Cortex of kidney (tissue), 1 donor: ENCODE measurements at regions not wholly inside any gene's neighbourhood (a gene's known extent, or its start where the extent isn't known, plus 50 kb on each side); places are given as distances from the start of the nearest gene placed in this dataset.
"Not testable (repeated sequence)": the region's sequence is repeated elsewhere in the genome, so short reads cannot be mapped to it uniquely, and the experiment has no call there.

Experiments
- DNase-seq: peaks from one replicate; lab custom pipeline; 2025; lab: John Stamatoyannopoulos, UW

DNA sequence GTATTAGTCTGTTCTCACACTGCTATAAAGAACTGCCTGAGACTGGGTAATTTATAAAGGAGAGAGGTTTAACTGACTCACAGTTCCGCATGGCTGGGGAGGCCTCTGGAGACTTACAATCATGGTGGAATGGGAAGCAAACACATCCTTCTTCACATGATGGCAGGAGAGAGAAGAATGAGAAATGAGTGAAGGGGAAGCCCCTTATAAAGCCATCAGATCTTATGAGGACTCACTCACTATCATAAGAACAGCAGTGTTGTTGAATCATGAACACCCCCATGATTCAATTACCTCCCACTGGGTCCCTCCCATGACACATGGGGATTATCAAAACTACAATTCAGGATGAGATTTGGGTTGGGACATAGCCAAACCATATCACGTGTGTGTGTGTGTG is 1764.4 kb upstream of the SEL1L start:
- not testable (repeated sequence) for DNase-seq

DNA sequence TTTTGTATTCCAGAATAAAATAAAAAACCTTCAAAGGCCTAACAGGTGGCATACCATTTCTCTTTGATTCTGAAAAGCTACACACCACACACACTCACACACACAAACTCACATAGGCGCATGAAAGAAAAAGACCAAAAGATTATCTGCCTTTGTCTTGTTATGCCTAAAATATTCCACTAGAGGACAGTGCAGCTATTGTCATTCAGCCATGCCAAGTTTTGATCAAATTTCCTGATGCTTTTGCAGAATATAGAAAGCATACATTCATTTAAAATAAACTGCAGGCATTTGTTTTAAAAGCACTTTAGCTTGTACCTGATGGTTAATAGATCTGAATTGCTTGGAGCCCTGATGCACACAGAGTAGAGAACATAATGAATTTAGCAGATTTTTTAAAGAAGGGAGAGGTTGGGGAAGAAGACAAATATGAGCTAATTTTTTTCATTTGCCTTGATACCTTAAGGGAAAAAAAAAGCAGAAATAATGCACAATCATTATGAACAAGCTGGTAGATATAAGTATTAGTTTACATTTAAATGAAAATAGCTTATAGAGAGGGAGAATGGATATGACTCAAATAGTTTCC is 1766.9 kb upstream of the SEL1L start:
- no peak for DNase-seq

DNA sequence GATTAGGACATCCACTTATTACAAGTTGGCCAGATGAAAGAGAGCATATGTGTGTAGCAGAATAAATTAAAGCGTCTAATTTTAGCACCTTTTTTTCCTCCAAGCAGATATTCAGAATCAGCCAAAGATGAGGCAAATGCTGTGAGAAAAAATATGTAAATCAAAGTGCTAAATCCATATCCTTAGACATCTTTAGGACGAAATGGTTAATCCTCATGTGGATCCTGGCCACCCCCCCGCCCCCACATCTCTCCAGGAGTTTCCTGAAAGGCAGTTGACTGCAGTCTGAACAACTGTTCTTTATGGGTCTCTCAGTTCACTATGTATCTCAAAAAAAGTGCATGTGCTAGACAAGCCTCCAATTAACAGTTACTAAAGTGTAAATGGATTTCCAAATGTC is 1768.1 kb upstream of the SEL1L start:
- DNase-seq, result no peak

DNA sequence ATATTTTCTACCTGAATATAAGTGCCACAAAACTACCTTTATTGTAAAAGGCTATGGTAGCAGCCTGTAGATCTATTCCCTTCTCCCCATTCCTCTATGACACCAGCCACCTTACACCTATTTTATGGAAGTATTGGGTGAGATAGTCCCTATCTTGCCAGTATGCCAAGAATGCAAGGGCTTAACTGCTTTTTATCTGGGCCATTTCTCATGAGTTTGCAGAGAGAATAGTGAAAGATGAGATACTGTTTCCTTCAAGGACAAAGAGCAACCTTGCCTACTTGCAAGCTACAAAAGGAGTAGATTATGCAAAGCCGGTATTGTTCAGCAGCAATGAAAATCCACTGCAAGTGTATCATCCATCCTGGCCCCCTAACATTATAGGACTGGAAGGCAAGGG is 1775.6 kb upstream of the SEL1L start:
- DNase-seq, result no peak

DNA sequence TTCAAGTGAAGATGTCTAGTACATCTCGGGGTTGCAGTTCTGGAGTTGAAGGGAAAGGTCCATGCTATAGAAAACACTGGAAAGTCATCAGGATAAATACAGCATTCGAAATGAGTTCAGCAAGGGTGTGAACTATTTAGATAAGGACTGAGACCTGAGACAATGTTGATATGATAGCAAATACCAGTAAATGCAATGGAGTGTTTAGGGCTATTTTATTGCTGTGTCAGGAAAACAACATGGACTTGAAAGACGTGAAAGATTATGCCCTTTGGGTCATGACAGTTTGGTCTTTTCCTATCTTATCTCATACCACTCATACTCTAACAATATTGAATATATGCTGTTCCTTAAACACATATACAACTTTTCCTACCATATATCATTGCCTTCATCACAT is 1776.2 kb upstream of the SEL1L start:
- no peak for DNase-seq

DNA sequence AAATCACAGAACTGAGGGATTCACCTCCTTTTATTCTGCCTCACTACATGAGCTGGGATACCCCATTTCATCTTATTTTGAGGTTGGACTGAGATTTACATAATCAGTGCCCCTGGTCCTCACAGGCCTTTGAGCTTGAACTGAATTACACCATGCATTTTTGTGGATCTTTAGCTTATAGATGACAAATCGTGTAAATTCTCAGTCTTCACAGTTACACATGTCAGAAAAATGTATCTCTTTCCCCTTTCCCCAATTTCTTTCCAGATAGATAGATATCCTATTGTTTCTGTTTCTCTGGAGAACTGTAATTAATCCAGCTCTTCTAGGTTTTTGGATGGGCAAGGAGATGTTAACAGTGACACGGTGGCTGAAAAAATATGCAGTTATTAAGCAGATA is 1778.9 kb upstream of the SEL1L start:
- no peak for DNase-seq

DNA sequence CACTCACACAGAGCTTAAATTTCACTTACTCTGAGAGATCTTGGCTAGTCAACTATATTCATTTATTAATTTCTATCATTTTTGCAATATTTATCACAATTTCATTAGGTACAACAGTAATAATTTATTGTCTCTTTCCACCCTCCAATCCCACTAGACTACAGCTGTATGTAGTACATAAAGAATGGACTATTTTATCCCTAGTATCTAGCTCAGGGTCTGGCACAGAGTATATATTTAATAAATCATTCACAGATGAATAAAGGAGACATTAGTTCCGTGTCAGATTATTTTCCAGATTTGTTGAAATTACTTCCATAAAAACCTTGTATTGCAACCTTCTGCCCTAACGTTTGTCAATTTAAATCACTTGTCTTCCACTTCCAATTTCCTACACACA is 1781.1 kb upstream of the SEL1L start:
- DNase-seq, result no peak

DNA sequence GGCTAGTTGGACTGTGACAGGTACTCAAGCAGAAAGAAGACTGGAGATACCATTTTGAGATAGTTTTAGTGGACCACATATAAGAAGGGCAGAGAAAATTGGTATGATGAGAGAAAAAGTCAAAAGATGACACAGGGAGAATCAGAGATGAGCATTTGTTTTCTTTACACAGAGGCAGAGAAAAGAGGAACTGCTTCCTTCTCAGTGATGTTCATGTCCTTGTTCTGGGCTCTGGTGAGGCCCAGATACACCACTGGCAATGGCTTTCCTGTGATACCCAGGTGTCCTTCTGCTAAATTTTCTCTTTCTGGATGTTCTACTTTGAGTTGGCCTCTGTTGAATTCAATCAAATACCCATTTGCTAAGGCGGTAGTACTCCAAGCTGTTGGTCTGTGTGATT is 1782.7 kb upstream of the SEL1L start:
- no peak for DNase-seq

DNA sequence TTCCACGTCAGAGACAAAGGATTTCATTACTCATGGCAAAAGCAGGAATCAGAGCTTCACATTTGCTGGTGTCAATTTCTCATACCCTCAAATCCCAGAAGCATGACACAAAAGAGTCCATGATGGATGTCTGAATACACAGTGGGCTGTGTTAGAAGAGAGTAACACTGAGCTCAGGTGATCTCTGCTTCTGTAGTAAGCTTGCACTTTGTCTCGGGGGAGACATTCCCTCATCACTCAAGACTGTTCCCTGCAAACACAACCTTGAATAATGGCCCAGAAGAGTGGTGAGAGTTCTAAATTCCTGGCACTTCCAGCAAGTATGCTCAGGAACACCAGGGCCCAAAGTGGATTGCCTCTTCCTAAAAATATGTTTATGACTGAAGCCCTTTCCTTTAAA is 1787.2 kb upstream of the SEL1L start:
- no peak for DNase-seq

DNA sequence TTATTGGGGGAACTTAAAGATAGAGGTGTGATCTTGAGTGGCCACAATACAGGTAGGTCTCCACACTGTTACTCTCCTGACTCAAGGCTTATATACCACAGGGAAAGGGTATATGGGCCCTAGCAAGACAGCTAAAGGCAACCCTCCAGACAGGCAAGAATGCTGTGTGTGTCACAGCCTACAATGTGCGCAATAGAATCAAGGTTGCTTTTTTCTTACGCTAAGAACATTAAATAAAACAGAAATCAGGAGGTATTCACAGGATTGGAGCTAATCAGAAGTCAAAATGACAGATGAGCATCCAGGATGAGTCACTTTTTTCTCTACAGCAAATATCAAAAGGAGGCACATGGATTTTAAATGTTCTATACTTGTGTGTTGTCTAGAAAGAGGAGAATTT is 1797.9 kb upstream of the SEL1L start:
- DNase-seq, result no peak

DNA sequence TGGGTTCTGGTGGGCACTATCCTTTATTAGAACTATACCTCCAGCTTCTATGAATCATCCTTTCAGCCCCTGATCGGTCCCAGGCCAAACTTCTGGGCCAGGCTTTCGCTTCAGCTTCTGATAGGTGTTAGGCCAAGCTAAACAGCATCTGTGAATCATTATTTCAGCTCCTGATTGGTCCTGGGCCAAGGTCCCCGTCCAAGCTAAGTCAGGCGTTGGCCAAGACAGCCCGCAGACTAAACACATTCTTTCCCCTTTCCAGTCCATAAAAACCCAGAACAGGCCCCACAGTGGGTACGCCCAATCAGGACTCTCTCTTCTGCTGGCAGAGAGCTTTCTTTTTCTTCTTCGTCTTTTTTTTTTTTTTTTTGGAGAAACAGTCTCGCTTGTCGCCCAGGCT is 1808.9 kb upstream of the SEL1L start:
- DNase-seq, result no peak

DNA sequence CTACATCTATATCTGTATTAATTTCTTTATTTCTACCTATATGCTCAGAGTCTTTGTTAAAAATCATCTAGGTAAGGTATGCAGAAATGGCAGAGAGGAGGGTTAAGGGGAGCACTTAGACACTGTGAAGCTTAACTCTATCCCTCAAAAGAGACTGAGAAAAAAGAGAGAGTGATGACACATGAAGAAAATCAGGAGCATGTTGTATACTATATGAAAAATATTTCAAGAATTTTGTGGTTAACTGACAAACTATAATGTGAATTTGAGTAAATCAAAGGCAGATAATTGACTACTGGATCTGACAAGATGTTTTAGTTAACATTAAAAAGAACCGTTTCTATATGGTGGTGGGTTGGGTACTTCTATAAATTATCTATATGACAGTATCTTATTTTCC is 1814.2 kb upstream of the SEL1L start:
- no peak for DNase-seq

DNA sequence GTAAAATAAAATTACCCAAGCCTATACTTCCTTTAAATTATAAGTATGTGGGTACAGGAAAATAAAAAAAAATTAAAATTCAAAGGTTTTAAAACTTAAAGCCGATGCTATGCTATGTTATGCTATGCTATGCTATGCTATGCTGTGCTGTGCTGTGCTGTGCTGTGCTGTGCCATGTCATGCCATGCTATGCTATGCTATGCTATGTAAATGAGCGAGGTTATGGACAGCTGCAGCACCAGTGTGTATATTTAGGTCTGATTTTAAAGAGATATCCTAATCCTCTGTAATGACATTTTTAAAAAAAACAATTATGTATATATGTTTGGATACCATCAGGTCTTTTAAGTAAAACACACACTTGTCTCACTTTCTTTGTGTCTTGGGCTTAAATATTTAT is 1822.0 kb upstream of the SEL1L start:
- DNase-seq, result no peak

DNA sequence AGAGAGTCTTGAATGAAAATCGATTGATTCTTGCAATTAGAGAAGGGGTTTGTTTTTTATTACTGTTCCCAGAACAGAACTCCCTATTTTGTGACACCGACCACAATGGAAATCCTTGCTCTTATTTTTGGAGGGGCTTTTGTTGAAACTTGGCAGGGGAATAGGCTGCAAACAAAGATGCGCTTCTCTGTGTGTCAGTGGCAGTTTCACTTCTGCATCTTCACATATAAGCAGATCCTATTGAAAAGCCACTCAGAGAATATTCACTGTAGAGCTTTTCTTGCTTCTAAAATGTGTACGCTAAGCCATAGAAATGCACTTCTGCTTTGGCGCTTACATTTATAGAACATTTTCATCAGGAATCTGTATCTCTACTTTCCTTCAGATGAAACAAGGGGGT is 1822.4 kb upstream of the SEL1L start:
- no peak for DNase-seq

DNA sequence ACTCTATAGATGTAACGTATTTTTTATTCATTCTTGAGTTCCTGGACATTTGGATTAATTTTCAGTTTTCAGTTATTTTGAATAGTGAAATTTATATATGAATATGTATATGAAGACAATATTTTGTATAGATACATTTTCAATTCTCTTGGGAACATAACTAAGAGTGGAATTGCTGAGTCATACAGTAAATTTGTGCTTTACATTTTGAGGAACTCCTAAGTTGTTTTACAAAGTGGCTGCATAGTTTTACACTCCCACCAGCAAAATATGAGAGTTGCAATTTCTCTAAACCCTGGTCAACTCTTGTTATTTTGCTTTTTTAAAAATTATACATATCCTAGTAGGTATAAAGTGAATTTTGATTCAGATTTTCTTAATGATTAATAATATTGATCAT is 1838.6 kb upstream of the SEL1L start:
- no peak for DNase-seq

DNA sequence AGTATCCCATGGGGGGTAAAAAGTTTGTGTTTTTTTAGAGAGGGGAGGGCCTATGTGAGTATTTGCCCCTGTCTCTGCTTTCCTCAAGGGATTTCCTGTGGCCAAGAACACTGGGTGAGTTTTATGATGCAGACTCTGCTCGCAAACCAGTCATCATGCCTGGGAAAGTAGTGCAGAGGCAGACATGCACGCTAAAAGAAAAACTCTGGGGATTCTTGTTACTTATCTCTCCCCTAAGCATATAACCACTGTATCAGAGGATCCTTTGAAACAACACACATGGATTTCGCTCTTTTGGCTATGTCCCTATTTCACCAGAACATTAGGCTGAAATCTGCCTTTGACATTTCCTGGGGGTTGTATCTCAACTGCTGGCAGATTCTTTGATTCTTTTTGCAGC is 1845.8 kb upstream of the SEL1L start:
- no peak for DNase-seq

DNA sequence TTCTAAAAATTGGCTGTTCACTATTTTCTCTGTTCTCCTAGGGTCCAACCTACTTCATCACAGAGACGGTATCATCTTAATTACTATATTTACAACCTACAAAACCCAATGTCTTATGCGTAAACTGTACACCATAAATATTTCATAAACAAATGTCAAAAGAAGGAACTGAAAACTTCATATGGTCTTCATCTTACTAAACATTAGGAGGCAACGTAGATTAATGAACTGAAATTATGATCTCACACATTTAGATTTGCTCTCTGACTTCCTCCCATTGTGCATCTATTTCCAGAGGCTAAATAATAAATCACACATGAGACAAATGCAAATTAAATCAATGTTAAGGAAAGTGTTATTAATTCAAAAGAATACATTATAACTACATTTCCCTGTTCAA is 1850.6 kb upstream of the SEL1L start:
- no peak for DNase-seq

DNA sequence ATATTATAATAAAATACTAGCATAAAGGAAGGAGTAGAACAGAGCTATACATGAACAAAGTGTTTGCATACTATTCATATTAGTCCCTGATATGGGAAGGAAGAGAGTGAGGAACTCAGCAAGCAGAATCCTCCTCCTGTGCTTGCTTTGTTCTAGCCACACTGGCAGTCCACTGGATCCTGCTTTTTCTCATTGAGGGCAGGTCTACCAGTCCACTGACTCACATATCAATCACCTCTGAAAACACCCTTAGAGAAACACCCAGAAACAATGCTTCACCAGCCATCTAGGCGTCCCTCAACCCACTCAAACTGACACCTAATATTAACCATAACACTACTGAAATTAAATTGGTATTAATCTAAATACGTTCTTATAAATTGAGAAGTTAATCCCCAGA is 1861.7 kb upstream of the SEL1L start:
- no peak for DNase-seq

DNA sequence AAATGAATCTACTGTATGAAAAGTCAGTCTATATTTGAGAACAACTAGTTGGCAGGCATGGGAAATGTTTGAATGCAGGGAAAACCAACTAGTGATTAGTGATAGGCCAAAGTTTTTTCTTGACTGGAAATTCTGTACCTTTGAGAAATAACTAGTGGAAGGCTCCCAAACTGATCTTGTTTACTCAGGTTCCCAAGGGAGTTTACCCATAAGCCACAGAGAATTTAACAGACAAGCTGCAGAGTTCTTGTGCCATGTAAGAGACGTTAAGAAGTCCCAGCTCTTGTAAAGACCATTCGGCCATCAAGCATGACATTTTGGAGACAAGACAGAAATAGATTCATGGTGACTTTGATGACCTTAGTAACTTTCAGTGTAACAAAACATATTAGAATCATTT is 1882.8 kb upstream of the SEL1L start:
- DNase-seq, result no peak

DNA sequence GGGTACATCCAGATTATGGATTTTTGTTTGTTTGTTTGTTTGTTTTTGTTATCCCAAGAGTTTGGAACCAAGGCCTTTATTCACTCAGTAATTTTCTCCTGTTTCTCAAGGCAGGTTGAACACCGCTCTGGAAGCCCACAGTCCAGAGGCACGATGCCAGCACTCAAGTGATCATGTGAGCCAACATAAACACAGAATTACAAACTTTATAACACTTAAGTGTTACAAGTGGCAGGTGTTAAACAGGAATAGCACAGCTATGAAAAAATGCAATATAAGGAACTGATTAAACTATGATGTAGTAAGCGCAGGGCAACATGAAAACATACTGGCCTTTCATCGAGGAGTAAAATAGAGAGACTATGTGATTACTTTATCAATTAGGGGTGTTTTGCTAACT is 1885.8 kb upstream of the SEL1L start:
- no peak for DNase-seq

DNA sequence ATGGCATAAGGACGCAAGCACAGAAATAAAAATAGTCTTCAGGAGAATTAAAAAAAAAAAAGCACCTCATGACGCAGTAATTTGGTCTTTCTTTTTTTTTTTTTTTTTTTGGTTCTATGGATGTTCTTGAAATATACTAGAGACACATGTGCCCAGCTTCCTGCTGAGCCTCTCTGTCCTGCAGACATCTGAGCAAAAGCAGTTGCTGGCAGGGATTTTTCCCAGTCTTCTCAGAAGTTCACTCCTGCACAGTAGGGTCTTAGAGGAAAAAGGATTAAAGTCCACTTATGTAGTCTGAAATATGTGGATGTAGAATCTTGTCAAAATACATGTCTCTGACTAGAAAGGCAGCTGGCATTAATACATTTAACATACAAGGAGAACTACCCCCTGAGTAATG is 1888.1 kb upstream of the SEL1L start:
- DNase-seq, result no peak

DNA sequence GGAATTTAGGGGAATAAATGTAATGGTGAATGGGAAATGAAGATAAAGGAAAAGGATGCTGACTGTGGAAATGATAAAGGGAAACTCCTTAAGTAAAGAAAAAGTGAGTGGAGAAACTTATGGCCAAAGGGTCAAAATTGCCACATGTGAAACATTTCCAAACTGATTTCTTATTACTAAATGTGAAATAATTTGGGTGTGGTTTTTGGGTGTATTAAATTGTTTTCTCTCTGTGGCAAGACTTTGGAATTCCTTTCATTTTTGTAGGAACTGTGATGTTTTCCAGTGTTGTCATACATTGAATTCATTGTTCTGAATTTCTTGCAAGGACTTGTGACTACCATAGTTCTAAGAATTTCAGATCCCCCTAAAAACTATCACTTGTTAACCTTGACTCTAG is 1891.5 kb upstream of the SEL1L start:
- no peak for DNase-seq

DNA sequence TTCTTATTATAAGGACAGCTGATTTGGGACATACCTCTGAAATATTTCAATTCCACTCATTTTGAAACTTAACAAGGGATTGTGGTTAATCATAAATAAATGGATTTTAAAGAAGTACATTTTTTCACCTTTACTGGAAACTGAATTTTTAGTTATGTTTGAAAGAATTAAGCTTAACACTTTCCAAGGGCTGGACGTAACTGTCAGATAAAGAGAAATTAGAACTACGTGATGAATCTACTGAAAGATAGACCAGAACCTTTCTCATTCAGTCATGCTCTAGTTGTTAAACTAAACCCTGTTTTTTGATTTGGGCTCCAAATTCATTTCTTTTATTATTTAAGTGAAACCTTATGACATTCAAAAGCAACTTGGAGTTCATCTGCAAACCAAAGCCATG is 1892.1 kb upstream of the SEL1L start:
- no peak for DNase-seq

DNA sequence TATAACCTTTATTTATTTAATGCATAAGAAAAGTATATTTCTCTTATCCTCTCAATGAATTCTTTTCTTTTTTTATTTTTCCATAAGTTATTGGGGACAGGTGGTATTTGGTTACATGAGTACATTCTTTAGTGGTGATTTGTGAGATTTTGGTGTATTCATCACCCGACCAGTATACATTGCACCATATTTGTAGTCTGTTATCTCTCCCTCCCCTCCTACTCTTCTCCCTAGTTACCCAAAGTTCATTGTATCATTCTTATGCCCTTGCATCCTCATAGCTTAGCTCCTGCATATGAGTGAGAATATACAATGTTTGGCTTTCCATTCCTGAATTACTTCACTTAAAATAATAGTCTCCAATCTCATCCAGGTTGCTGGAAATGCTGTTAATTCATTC is 1900.0 kb upstream of the SEL1L start:
- DNase-seq, result no peak

DNA sequence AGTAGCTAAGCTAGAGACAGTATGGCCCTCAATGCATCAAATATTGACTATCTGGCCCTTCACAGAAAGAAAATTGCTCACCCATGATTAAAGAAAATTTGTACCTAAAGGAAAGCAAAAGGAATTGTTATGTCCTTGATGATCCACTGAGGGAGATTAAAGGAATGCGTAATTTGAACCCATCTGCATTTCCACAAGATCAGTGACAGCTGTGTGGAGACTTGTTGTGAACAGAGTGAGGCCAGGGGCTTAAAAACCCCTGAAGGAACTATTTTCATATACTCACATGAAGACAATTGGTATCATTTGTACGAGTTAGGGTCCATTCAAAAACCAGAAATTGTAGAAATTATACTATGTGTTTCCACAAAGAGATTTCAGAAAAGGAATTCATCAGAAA is 1908.1 kb upstream of the SEL1L start:
- DNase-seq, result no peak
